ENCODE measurements at regions not wholly inside any gene's neighbourhood (a gene's known extent, or its start where the extent isn't known, plus 50 kb on each side); places are given as distances from the start of the nearest gene placed in this dataset.

- no peak for DNase-seq
These were observed 2180.1 kb downstream of the TP53TG3F start for GRCh38 chr16:35639233-35640205.

GRCh38 chr16:35642322-35642835 lies 2183.0 kb downstream of the TP53TG3F start:
- intact Hi-C loops (cut with DNase I, micrococcal nuclease): no loop called here
- DNase-seq: no peak
- no peak for ATAC-seq

More at GRCh38 chr16:35639233-35640205, 2180.1 kb downstream of the TP53TG3F start:
- intact Hi-C loops (cut with DNase I, micrococcal nuclease): no loop called here
- ATAC-seq: no peak

GRCh38 chr16:35651841-35652240 lies 2192.4 kb downstream of the TP53TG3F start:
- DNase-seq (no peak), ATAC-seq (no peak)
- intact Hi-C loops (cut with DNase I, micrococcal nuclease): no loop called here

- intact Hi-C loops (cut with DNase I, micrococcal nuclease): no loop called here
- DNase-seq (no peak), ATAC-seq (no peak)
These were observed 2204.8 kb downstream of the TP53TG3F start for GRCh38 chr16:35664091-35664693.

- ATAC-seq (no peak), DNase-seq (no peak)
- intact Hi-C loops (cut with DNase I, micrococcal nuclease): no loop called here
These were observed 2225.7 kb downstream of the TP53TG3F start for GRCh38 chr16:35685085-35685484.

GRCh38 chr16:35686595-35686994 lies 2227.2 kb downstream of the TP53TG3F start:
- no peak for DNase-seq
- intact Hi-C loops (cut with DNase I, micrococcal nuclease): no loop called here
- no peak for ATAC-seq

- ATAC-seq (no peak), DNase-seq (no peak)
- intact Hi-C loops (cut with DNase I, micrococcal nuclease): no loop called here
These were observed 2227.7 kb downstream of the TP53TG3F start for GRCh38 chr16:35687071-35687470.

GRCh38 chr16:35687781-35688180 lies 2228.4 kb downstream of the TP53TG3F start:
- no peak for ATAC-seq

GRCh38 chr16:35689764-35690163 lies 2230.4 kb downstream of the TP53TG3F start:
- DNase-seq (no peak), ATAC-seq (no peak)
- intact Hi-C loops (cut with DNase I, micrococcal nuclease): no loop called here

More at GRCh38 chr16:35687781-35688180, 2228.4 kb downstream of the TP53TG3F start:
- DNase-seq: no peak
- intact Hi-C loops (cut with DNase I, micrococcal nuclease): no loop called here

GRCh38 chr16:35690413-35690812 lies 2231.0 kb downstream of the TP53TG3F start:
- intact Hi-C loops (cut with DNase I, micrococcal nuclease): no loop called here
- no peak for DNase-seq
- no peak for ATAC-seq

GRCh38 chr16:35691057-35691456 lies 2231.6 kb downstream of the TP53TG3F start:
- DNase-seq (no peak), ATAC-seq (no peak)
- intact Hi-C loops (cut with DNase I, micrococcal nuclease): no loop called here

- ATAC-seq: no peak
- intact Hi-C loops (cut with DNase I, micrococcal nuclease): no loop called here
These were observed 2233.4 kb downstream of the TP53TG3F start for GRCh38 chr16:35692824-35693223.

GRCh38 chr16:35706901-35707300 lies 2247.5 kb downstream of the TP53TG3F start:
- intact Hi-C loops (cut with DNase I, micrococcal nuclease): no loop called here
- ATAC-seq: no peak
- DNase-seq: no peak

More at GRCh38 chr16:35692824-35693223, 2233.4 kb downstream of the TP53TG3F start:
- no peak for DNase-seq

GRCh38 chr16:35711435-35711834 lies 2252.0 kb downstream of the TP53TG3F start:
- no peak for DNase-seq

GRCh38 chr16:35711958-35712357 lies 2252.5 kb downstream of the TP53TG3F start:
- intact Hi-C loops (cut with DNase I, micrococcal nuclease): no loop called here
- DNase-seq (no peak), ATAC-seq (no peak)

More at GRCh38 chr16:35711435-35711834, 2252.0 kb downstream of the TP53TG3F start:
- no peak for ATAC-seq
- intact Hi-C loops (cut with DNase I, micrococcal nuclease): no loop called here

- intact Hi-C loops (cut with DNase I, micrococcal nuclease): no loop called here
- no peak for ATAC-seq
- no peak for DNase-seq
These were observed 2254.6 kb downstream of the TP53TG3F start for GRCh38 chr16:35713762-35714650.

- intact Hi-C loops (cut with DNase I, micrococcal nuclease): no loop called here
- ATAC-seq: no peak
- DNase-seq: no peak
These were observed 2255.3 kb downstream of the TP53TG3F start for GRCh38 chr16:35714665-35715064.

GRCh38 chr16:35724551-35724950 lies 2265.1 kb downstream of the TP53TG3F start:
- no peak for DNase-seq
- intact Hi-C loops (cut with DNase I, micrococcal nuclease): loop anchor here in 1 of 2 donors (10.0 kb wide), 1 partner anchor 60 kb away; no protein-coding TSS in a partner anchor
- no peak for ATAC-seq

- ATAC-seq: no peak
- DNase-seq: no peak
- intact Hi-C loops (cut with DNase I, micrococcal nuclease): loop anchor here in 1 of 2 donors (10.0 kb wide), 1 partner anchor 59 kb away; no protein-coding TSS in a partner anchor
These were observed 2266.5 kb downstream of the TP53TG3F start for GRCh38 chr16:35725949-35726348.
